H1 (cell line): ENCODE measurements at regions not wholly inside any gene's neighbourhood (a gene's known extent, or its start where the extent isn't known, plus 50 kb on each side); places are given as distances from the start of the nearest gene placed in this dataset.

Experiments used
- CTCF ChIA-PET: fragments of 300-600 bp; sonication (Branson Sonifier 250); formaldehyde crosslinking; loops from one replicate; lab custom pipeline; 2021; ENCODE audit not compliant: partially characterized antibody; lab: Charles Lee
- POLR2A ChIA-PET: fragments of 300-600 bp; sonication (Branson Sonifier 250); formaldehyde crosslinking; loops from one replicate; lab custom pipeline; 2021; ENCODE audit warnings: inconsistent platforms; ENCODE audit not compliant: partially characterized antibody; lab: Charles Lee
- DNase-seq, 2 experiments: peaks; one replicate each; pipeline versions ENCODE4 v3.0.0 to v3.0.0-alpha.2; 2010 to 2022; ENCODE audit warnings: low spot score in 2 of 2, low read depth in 1 of 2, mixed read lengths in 1 of 2
- FAIRE-seq: peaks from 2 replicates; lab custom pipeline; 2011; peaks lifted over from hg19 to GRCh38; lab: Jason Lieb, UNC
- H2AFZ ChIP-seq: 2 replicates; pipeline ENCODE4 v1.8.1; 2012; ENCODE audit warnings: low read length, inconsistent platforms
- H2AK5ac ChIP-seq: 2 replicates; pipeline ENCODE4 v1.6.1; 2013; ENCODE audit warnings: low read depth, low read length
- H2BK120ac ChIP-seq: replicated peaks from 2 replicates; pipeline ENCODE3; 2013; ENCODE audit warnings: low read depth, low read length, inconsistent platforms
- H2BK12ac ChIP-seq: 2 replicates; pipeline ENCODE4 v1.6.1; 2013; ENCODE audit warnings: low read depth, low read length
- H2BK15ac ChIP-seq: 2 replicates; pipeline ENCODE4 v1.6.1; 2013; ENCODE audit warnings: low read length
- H2BK20ac ChIP-seq: 2 replicates; pipeline ENCODE4 v1.6.1; 2013; ENCODE audit warnings: low read length
- H2BK5ac ChIP-seq: 2 replicates; pipeline ENCODE4 v1.6.1; 2013; ENCODE audit warnings: low read depth, low read length
- H3K14ac ChIP-seq: 2 replicates; pipeline ENCODE4 v1.6.1; 2013; ENCODE audit warnings: inconsistent platforms; ENCODE audit not compliant: insufficient read length
- H3K18ac ChIP-seq: 2 replicates; pipeline ENCODE4 v1.6.1; 2013; ENCODE audit warnings: low read length; ENCODE audit errors: extremely low read depth
- H3K23ac ChIP-seq: 2 replicates; pipeline ENCODE4 v1.6.1; 2013; ENCODE audit warnings: inconsistent platforms; ENCODE audit not compliant: insufficient read length
- H3K23me2 ChIP-seq: 2 replicates; pipeline ENCODE4 v1.6.1; 2013; ENCODE audit warnings: low read depth, low read length
- H3K27ac ChIP-seq: 2 replicates; pipeline ENCODE4 v1.6.1; 2011; ENCODE audit warnings: low read depth, low read length, inconsistent platforms
- H3K27me3 ChIP-seq, 4 experiments: replicated peaks in 1 of 4; 1 replicate in 1 of 4; 2 replicates in 3 of 4; pipeline versions ENCODE4 v1.6.1 to v1.8.1; 2011 to 2013; ENCODE audit warnings: low read length in 3 of 4, mild to moderate bottlenecking in 3 of 4, inconsistent platforms in 2 of 4, mixed read lengths in 2 of 4, moderate library complexity in 1 of 4; ENCODE audit not compliant: control insufficient read depth in 3 of 4, insufficient read depth in 3 of 4; ENCODE audit errors: extremely low read depth in 1 of 4
- H3K36me3 ChIP-seq, 4 experiments: 2 replicates each; pipeline versions ENCODE4 v1.6.1 to v1.8.1; 2011 to 2013; ENCODE audit warnings: mild to moderate bottlenecking in 4 of 4, low read length in 3 of 4, moderate library complexity in 2 of 4, control low read depth in 1 of 4, inconsistent platforms in 1 of 4; ENCODE audit not compliant: insufficient read depth in 4 of 4, control insufficient read depth in 2 of 4
- H3K4ac ChIP-seq: replicated peaks from 2 replicates; pipeline ENCODE3; 2013; ENCODE audit warnings: low read length, low read depth, mixed read lengths, inconsistent platforms; ENCODE audit not compliant: insufficient read length
- H3K4me1 ChIP-seq, 4 experiments: replicated peaks in 1 of 4; 1 replicate in 1 of 4; 2 replicates in 3 of 4; pipeline versions ENCODE4 v1.6.1 to v1.8.1; 2011 to 2013; ENCODE audit warnings: low read length in 3 of 4, inconsistent platforms in 2 of 4, mixed read lengths in 1 of 4; ENCODE audit not compliant: insufficient read depth in 4 of 4, control insufficient read depth in 3 of 4
- H3K4me2 ChIP-seq, 2 experiments: 2 replicates each; pipeline versions ENCODE4 v1.6.1 to v1.8.1; 2011 to 2013; ENCODE audit warnings: low read depth in 2 of 2, low read length in 2 of 2, control low read depth in 1 of 2, inconsistent platforms in 1 of 2, mild to moderate bottlenecking in 1 of 2; ENCODE audit not compliant: insufficient read depth in 1 of 2
- H3K4me3 ChIP-seq, 4 experiments: fragments of 200-600, 300-600 bp in 1 of 4; sonication (generic), shearing (Covaris generic), sonication (Bioruptor Twin) in 1 of 4; 2 replicates each; pipeline versions ENCODE4 v1.5.1 to v1.8.1; 2011 to 2016; ENCODE audit warnings: low read length in 4 of 4, low read depth in 3 of 4, control low read depth in 2 of 4, inconsistent platforms in 2 of 4, mild to moderate bottlenecking in 2 of 4, mixed read lengths in 1 of 4, moderate library complexity in 1 of 4; ENCODE audit not compliant: insufficient read depth in 2 of 4; ENCODE audit errors: extremely low read depth in 1 of 4
- H3K56ac ChIP-seq: replicated peaks from 2 replicates; pipeline ENCODE3; 2013; ENCODE audit warnings: low read depth, mild to moderate bottlenecking, mixed read lengths, low read length, inconsistent platforms; ENCODE audit not compliant: insufficient read length
- H3K79me1 ChIP-seq: 2 replicates; pipeline ENCODE4 v1.6.1; 2013; ENCODE audit warnings: low read depth, low read length, control low read depth
- H3K79me2 ChIP-seq, 2 experiments: 2 replicates each; pipeline versions ENCODE4 v1.6.1 to v1.8.1; 2012 to 2013; ENCODE audit warnings: low read length in 2 of 2, mild to moderate bottlenecking in 2 of 2, inconsistent platforms in 1 of 2; ENCODE audit not compliant: insufficient read depth in 2 of 2, control insufficient read depth in 1 of 2
- H3K9ac ChIP-seq, 4 experiments: replicated peaks in 1 of 4; 1 replicate in 1 of 4; 2 replicates in 3 of 4; pipeline versions ENCODE4 v1.6.1 to v1.8.1; 2011 to 2013; ENCODE audit warnings: low read depth in 3 of 4, low read length in 3 of 4, control low read depth in 2 of 4, mild to moderate bottlenecking in 2 of 4, moderate library complexity in 2 of 4, inconsistent platforms in 1 of 4; ENCODE audit errors: extremely low read depth in 1 of 4
- H3K9me3 ChIP-seq, 2 experiments: 2 replicates each; pipeline versions ENCODE4 v1.6.1 to v1.8.1; 2012 to 2013; ENCODE audit warnings: mild to moderate bottlenecking in 2 of 2, moderate library complexity in 2 of 2, control low read depth in 1 of 2, inconsistent platforms in 1 of 2, low read depth in 1 of 2, low read length in 1 of 2, mixed read lengths in 1 of 2; ENCODE audit not compliant: insufficient read depth in 2 of 2
- H4K20me1 ChIP-seq, 2 experiments: replicated peaks in 1 of 2; 2 replicates each; pipeline versions ENCODE3 to v1.8.1; 2011 to 2013; ENCODE audit warnings: inconsistent platforms in 2 of 2, low read length in 2 of 2, mild to moderate bottlenecking in 1 of 2; ENCODE audit not compliant: insufficient read depth in 2 of 2, control insufficient read depth in 1 of 2
- H4K5ac ChIP-seq: 2 replicates; pipeline ENCODE4 v1.6.1; 2013; ENCODE audit warnings: low read length, low read depth, mixed read lengths, inconsistent platforms; ENCODE audit not compliant: insufficient read length
- H4K8ac ChIP-seq: 2 replicates; pipeline ENCODE4 v1.8.0; 2013; ENCODE audit warnings: mild to moderate bottlenecking, moderate library complexity, low read length, inconsistent platforms; ENCODE audit not compliant: insufficient read depth; ENCODE audit errors: extremely low read depth
- H4K91ac ChIP-seq: replicated peaks from 2 replicates; pipeline ENCODE3; 2013; ENCODE audit warnings: low read length, mixed read lengths, inconsistent platforms; ENCODE audit not compliant: insufficient read length
- ATF3 ChIP-seq: IDR thresholded peaks from 2 replicates; pipeline ENCODE4 v1.6.1; 2011; ENCODE audit warnings: low read depth, mild to moderate bottlenecking, low read length; ENCODE audit not compliant: insufficient read depth
- BACH1 ChIP-seq: IDR thresholded peaks from 2 replicates; pipeline ENCODE4 v1.6.1; 2012; ENCODE audit warnings: low read length, improper control_type of control experiment
- E2F6 ChIP-seq: IDR thresholded peaks from 2 replicates; pipeline ENCODE4 v1.6.1; 2012; ENCODE audit warnings: inconsistent platforms
- HDAC2 ChIP-seq, 2 experiments: fragments of 300-600 bp in 1 of 2; sonication (generic) in 1 of 2; IDR thresholded peaks; 2 replicates each; pipeline ENCODE4 v1.6.1; 2011 to 2012; ENCODE audit warnings: low read depth in 2 of 2, low read length in 2 of 2, mild to moderate bottlenecking in 2 of 2, moderate library complexity in 2 of 2, borderline replicate concordance in 1 of 2, inconsistent platforms in 1 of 2
- JUND ChIP-seq: IDR thresholded peaks from 2 replicates; pipeline ENCODE4 v1.6.1; 2011; ENCODE audit warnings: mild to moderate bottlenecking, improper control_type of control experiment, low read length
- NANOG ChIP-seq: IDR thresholded peaks from 2 replicates; pipeline ENCODE4 v1.6.1; 2011; ENCODE audit warnings: low read length, low read depth, mild to moderate bottlenecking, inconsistent platforms; ENCODE audit not compliant: insufficient read depth, poor library complexity, severe bottlenecking
- NRF1 ChIP-seq: IDR thresholded peaks from 2 replicates; pipeline ENCODE4 v1.6.1; 2011; ENCODE audit warnings: mild to moderate bottlenecking, low read depth, low read length, improper control_type of control experiment
- RNF2 ChIP-seq: fragments of 200-900, 300-1000 bp; sonication (generic); IDR thresholded peaks from 2 replicates; pipeline ENCODE4 v1.7.1; 2016; ENCODE audit warnings: borderline replicate concordance, low read depth, mild to moderate bottlenecking, antibody characterized with exemption, low read length; ENCODE audit not compliant: poor library complexity, severe bottlenecking; ENCODE audit errors: missing control alignments
- SP2 ChIP-seq: IDR thresholded peaks from 2 replicates; pipeline ENCODE4 v1.6.1; 2012; ENCODE audit warnings: mild to moderate bottlenecking, low read length, inconsistent platforms
- SUZ12 ChIP-seq: fragments of 200-600 bp; sonication (generic); IDR thresholded peaks from 2 replicates; pipeline ENCODE4 v1.6.1; 2012; ENCODE audit warnings: mild to moderate bottlenecking, inconsistent platforms, low read length, moderate library complexity, mixed read lengths
- TAF7 ChIP-seq: optimal IDR thresholded peaks from 2 replicates; pipeline ENCODE3; 2011; ENCODE audit warnings: low read depth, mild to moderate bottlenecking, inconsistent platforms, low read length, moderate library complexity, borderline replicate concordance
- TCF12 ChIP-seq: IDR thresholded peaks from 2 replicates; pipeline ENCODE4 v1.6.1; 2011; ENCODE audit warnings: low read depth, mild to moderate bottlenecking, low read length
- TEAD4 ChIP-seq: IDR thresholded peaks from 2 replicates; pipeline ENCODE4 v1.6.1; 2012; ENCODE audit warnings: low read depth, low read length, inconsistent platforms, mixed read lengths
- WGBS, 2 experiments: shearing (Covaris generic) in 1 of 2; methylation state at CpG; one replicate each; pipeline versions ENCODE4 v1.1.6 to v1.1.7; 2013 to 2015; ENCODE audit warnings: low lambda C conversion rate in 2 of 2, mixed read lengths in 2 of 2, inconsistent platforms in 1 of 2, low coverage in 1 of 2, missing lambda C conversion rate in 1 of 2; ENCODE audit not compliant: insufficient replicate concordance in 2 of 2, insufficient coverage in 1 of 2, insufficient read length in 1 of 2; ENCODE audit errors: extremely low coverage in 1 of 2, missing lambda C conversion rate in 1 of 2; 5-methylcytosine and 5-hydroxymethylcytosine counted together

DNA sequence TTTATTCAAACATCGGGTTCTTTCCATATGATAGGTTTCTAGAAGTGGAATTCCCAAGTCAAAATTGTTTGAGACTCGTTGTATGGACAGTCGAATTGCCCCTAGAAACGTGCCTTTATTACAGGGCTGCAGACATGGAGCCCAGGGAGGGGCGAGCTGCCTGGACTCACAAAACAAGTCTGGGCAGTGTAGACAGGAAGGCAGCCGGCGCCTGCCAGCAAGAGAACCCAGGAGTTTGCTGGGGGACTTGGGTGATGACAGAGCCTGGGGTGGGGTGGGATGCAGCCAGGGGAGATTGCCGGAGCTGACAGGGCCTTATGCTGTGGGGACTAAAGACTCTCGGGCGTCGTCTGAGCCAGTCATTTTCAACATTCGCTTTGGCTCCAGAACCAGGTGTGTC is 107.4 kb upstream of the MSX1 start:
- no peaks in the 10 kb centered on the region for H3K79me2 ChIP-seq

More for the DNA sequence above, 107.4 kb upstream of the MSX1 start:
- Histone ChIP-seq H3K4me3 (no peak overlapping the region), H3K56ac (no peak overlapping the region), H3K4me1 (peaks cover 0 to 5% (median 0%) of the 10 kb centered on the region in 4 experiments; a peak in 1 of 7 replicates), H3K9ac (no peak overlapping the region), H3K23me2 (no peaks in the 10 kb centered on the region), H2BK120ac (no peak overlapping the region), H2BK15ac (no peak overlapping the region), H3K27ac (no peak overlapping the region), H3K18ac (no peak overlapping the region), H3K79me1 (no peaks in the 10 kb centered on the region), H3K9me3 (peaks cover 3 to 10% of the 10 kb centered on the region in 2 experiments; a peak in 2 of 4 replicates), H3K23ac (no peak overlapping the region), H3K27me3 (peaks cover 0 to 4% (median 0%) of the 10 kb centered on the region in 4 experiments; a peak in 1 of 7 replicates), H3K4me2 (no peak overlapping the region), H2AK5ac (no peak overlapping the region), H3K36me3 (no peaks in the 10 kb centered on the region), H2BK5ac (no peak overlapping the region), H2AFZ (no peak overlapping the region), H4K91ac (no peak overlapping the region), H4K8ac (no peak overlapping the region), H3K4ac (no peak overlapping the region), H3K14ac (no peak overlapping the region), H2BK20ac (no peak overlapping the region), H4K20me1 (no peaks in the 10 kb centered on the region), H2BK12ac (no peak overlapping the region), H4K5ac (no peak overlapping the region)
- no peak for FAIRE-seq
- ChIA-PET POLR2A (no interaction called here), CTCF (interaction anchor here (1.1 to 3.8 kb wide), 4 partner anchors 9 to 49 kb away, joined by 3 to 25 read pairs (median 4); no protein-coding TSS in a partner anchor)
- 88% methylated on average over 10 of the region's 12 CpGs; no CpG with 5 or more reads in 1 of the 2 experiments for WGBS, 2 experiments
- TF ChIP-seq RNF2 (no peak), NRF1 (no peak), E2F6 (no peak), ATF3 (no peak), TCF12 (no peak), JUND (no peak), NANOG (no peak), SP2 (no peak), TAF7 (no peak), BACH1 (no peak), SUZ12 (no peak), HDAC2 (IDR thresholded peaks at IDR 0.05; ENCODE audit: borderline replicate concordance in 1 of 2, low read depth in 2 of 2, low read length in 2 of 2) (no peak), TEAD4 (no peak)
- no peak for DNase-seq
